NCI-H146 treated with DMSO at 0.1 percent for 48 hours (cell line): ENCODE measurements at regions not wholly inside any gene's neighbourhood (a gene's known extent, or its start where the extent isn't known, plus 50 kb on each side); places are given as distances from the start of the nearest gene placed in this dataset.
"Not testable (repeated sequence)": the region's sequence is repeated elsewhere in the genome, so short reads cannot be mapped to it uniquely, and the experiment has no call there.

Experiments
- DNase-seq: peaks from one replicate; lab custom pipeline; 2025; ENCODE audit not compliant: unreplicated experiment; lab: John Stamatoyannopoulos, UW

DNA sequence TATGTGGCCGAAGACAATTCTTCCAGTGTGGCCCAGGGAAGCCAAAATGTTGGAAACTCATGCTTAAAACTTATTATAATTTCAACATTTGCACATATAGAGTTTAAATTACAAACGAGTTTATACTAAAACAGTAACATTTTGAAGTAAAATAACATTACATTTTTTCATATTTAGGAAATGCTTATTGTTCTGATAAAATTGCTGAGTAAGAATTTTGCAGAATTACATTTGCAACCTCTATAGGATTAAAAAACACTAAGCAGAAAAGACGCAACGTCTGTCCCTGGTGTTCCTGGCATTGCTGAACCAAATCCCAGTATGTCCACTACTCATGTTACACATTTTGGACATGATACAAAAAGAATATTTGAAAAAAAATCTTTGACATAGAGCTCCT, 1241.2 kb downstream of the SUCLG1 start:
- no peak for DNase-seq

- DNase-seq = no peak
These were observed 1262.9 kb downstream of the SUCLG1 start for GRCh38 chr2:83196225-83196624.

GRCh38 chr2:83191316-83191715, 1267.8 kb downstream of the SUCLG1 start:
- DNase-seq = no peak

GRCh38 chr2:83186105-83186760, 1272.8 kb downstream of the SUCLG1 start:
- no peak for DNase-seq

DNA sequence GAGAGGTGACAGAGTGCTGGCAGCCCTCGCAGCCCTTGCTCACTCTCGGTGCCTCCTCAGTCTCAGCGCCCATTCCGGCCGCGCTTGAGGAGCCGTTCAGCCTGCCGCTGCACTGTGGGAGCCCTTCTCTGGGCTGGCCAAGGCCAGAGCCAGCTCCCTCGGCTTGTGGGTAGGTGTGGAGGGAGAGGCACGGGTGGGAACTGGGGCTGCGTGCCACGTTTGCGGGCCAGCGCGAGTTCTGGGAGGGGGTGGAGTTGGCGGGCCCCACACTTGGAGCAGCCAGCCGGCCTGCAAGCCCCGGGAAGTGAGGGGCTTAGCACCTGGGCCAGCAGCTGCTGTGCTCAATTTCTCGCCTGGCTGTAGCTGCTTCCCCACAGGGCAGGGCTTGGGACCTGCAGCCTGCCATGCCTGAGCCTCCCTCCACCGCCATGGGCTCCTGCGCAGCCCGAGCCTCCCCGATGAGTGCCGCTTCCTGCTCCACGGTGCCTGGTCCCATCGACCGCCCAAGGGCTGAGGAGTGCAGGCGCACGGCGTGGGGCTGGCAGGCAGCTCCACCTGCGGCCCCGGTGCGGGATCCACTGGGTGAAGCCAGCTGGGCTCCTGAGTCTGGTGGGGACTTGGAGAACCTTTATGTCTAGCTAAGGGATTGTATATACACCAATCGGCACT, 1278.1 kb downstream of the SUCLG1 start:
- not testable (repeated sequence) for DNase-seq

GRCh38 chr2:83176539-83176938, 1282.5 kb downstream of the SUCLG1 start:
- DNase-seq = no peak

GRCh38 chr2:83172841-83173240, 1286.2 kb downstream of the SUCLG1 start:
- DNase-seq = no peak

DNA sequence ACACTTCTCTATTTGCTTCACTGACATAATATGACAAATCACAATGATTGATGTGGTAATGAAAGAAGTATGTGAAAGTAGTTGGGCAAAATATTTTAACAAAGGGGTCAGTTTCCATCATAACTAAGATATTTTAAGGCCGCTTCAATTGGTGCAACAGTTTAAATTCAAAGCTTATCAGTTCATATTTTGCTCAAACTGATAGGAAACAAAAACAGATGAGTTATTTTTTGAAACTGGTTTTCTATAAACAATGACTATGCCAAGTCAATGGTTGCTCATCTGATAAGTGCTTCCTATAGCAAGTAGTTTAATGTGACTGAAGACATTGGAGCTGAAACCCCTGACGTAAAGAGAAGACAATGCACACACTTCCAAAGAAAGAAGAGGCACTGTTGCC, 1290.7 kb downstream of the SUCLG1 start:
- no peak for DNase-seq

DNA sequence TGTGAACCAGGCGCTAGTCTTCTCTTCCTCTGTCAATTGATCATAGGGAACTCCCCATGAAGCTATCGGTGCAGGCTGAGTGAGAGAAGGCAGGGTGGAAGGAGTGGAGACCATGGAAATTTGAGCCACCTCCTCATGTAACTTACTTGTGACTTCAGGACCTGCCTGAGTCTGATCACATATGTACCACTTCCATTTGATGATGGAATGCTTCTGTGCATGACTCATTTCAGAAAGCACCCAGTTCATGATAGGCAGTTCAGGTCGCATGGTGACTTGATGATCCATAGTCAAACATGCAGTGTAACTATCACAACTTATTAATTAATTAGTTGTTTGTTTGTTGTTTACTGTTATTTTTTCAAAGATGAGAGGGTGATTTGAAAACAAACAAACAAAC, 1296.7 kb downstream of the SUCLG1 start:
- DNase-seq = no peak

DNA sequence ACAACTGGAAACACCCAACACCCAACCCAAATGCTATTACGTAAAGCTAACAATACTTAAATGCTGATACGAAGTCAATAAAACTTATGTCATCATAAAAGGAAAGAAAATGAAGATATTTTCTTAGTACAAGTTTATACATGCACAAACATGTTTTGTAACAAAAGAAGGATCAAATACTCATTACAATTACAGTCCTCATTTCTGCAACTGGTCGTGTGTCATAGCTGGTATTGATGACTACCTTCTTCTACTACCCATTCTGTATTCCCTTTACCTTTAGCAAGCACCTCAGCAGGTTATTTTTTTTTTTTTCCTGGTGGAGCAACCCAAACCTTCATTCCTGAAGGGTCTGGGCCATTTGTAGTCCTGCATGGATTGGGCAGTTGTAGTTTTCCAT, 1298.5 kb downstream of the SUCLG1 start:
- no peak for DNase-seq

DNA sequence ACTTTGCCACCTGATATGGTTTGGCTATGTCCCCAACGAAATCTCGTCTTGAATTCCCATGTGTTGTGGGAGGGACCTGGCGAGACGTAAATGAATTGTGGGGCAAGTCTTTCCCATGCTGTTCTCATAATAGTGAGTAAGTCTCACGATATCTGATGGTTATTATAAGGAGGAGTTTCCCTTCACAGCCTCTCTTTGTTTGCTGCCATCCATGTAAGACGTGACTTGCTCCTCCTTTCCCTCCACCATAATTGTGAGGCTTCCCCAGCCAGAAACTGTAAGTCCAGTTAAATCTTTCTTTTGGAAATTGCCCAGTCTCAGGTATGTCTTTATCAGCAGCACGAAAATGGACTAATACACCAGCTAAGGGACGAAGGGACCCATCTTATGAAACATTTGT, 1303.3 kb downstream of the SUCLG1 start:
- no peak for DNase-seq

DNA sequence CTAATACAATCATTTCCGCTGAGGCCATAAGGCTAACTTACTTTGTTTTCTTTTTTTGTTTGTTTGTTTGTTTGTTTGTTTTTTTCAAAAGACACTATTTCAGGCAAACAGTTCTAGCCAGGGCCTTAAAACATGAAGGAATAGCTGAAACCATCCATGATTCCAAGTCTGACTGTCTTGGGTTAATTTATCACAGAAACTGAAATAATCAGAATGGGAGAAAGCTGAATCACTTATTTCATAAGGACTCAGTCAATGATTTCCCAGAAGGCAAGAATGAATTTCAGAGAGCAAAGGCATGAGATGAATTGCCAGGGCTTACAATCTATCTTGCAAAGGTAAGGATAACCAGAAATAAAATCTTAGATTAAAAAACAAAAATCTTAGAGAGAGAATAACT, 1315.1 kb downstream of the SUCLG1 start:
- DNase-seq = no peak

DNA sequence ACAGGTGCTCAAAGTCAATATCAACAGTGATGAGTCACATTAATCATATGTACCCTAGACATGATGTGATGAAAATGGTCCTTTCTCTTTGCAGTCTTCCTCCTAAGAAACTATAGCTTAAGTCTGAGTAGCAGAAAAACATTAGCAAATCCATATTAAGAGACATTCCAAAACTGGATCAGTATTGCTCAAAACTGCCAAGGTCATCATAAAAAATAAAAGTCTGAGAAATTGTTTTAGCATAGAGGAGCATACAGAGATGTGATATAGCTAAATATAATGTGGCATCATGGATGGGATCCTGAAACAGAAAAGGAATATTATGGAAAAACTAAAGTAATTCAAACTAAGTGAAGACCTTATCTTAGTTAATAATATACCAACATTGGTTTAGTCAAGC, 1316.1 kb downstream of the SUCLG1 start:
- no peak for DNase-seq

GRCh38 chr2:83115606-83116005, 1343.5 kb downstream of the SUCLG1 start:
- DNase-seq = no peak

GRCh38 chr2:83115155-83115554, 1343.9 kb downstream of the SUCLG1 start:
- DNase-seq = no peak

GRCh38 chr2:83113953-83114352, 1345.1 kb downstream of the SUCLG1 start:
- no peak for DNase-seq

GRCh38 chr2:83112858-83113257, 1346.2 kb downstream of the SUCLG1 start:
- no peak for DNase-seq

DNA sequence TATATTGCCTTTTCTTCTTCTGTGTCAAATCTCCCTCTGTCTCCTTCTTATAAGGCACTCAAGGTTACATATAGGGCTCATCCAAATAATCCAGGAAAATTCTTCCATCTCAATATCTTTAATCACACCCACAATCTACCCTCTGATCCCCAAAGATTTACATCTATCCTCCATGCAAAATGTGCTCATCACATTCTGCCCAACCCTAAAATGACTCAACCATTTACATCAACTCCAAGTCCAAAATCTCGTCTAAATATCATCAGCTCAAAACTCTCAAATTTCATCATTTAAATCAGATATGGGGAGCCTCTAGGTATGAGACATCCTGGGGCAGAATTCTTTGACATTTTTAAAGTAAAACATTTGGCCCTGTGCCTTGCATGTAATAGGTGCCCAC, 1349.8 kb downstream of the SUCLG1 start:
- no peak for DNase-seq

- no peak for DNase-seq
These were observed 1352.2 kb downstream of the SUCLG1 start for GRCh38 chr2:83106853-83107252.

DNA sequence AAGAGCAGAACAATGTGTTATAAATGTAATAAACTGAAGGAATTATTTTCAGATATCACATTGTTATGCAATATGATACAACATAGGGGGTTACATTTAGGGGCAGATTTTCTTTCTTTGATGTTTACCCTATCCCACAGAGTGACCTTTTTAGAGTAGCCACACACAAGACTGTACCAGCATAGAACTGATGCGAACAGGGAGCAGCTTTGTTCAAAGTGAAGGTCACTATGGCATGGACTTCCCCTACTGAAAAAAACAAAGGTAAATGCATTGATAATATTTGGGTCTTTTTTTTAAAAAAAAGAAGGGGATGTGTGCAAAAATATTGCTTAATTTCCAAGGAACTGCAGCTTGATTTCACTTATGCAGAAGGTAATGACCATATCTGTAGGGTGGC, 1354.9 kb downstream of the SUCLG1 start:
- DNase-seq = no peak

- no peak for DNase-seq
These were observed 1355.5 kb downstream of the SUCLG1 start for GRCh38 chr2:83103613-83104012.

GRCh38 chr2:83089051-83089450, 1370.0 kb downstream of the SUCLG1 start:
- not testable (repeated sequence) for DNase-seq

- no peak for DNase-seq
These were observed 1373.2 kb downstream of the SUCLG1 start for GRCh38 chr2:83085869-83086268.
